Transverse colon (tissue), 4 donors: ENCODE measurements at regions not wholly inside any gene's neighbourhood (a gene's known extent, or its start where the extent isn't known, plus 50 kb on each side); places are given as distances from the start of the nearest gene placed in this dataset.
"Not testable (repeated sequence)": the region's sequence is repeated elsewhere in the genome, so short reads cannot be mapped to it uniquely, and the experiment has no call there.

ENCODE experiments used
- DNase-seq: peaks from one replicate; pipeline ENCODE4 v3.0.0-alpha.2; 2019
- H3K27ac ChIP-seq, 4 donors: fragments of 200-600 bp; sonication (generic); 2 replicates each; pipeline ENCODE4 v1.5.1; 2016 to 2018; ENCODE audit warnings: inconsistent platforms in 4 of 4
- H3K27me3 ChIP-seq: fragments of 200-600 bp; sonication (generic); 2 replicates; pipeline ENCODE4 v1.5.1; 2017; ENCODE audit warnings: inconsistent platforms
- H3K36me3 ChIP-seq, 4 donors: fragments of 200-600 bp; sonication (generic); 2 replicates each; pipeline ENCODE4 v1.5.1; 2017 to 2019; ENCODE audit warnings: inconsistent platforms in 4 of 4
- H3K4me1 ChIP-seq, 4 donors: fragments of 200-600 bp; sonication (generic); 2 replicates each; pipeline ENCODE4 v1.5.1; 2017 to 2020; ENCODE audit warnings: inconsistent platforms in 4 of 4
- H3K4me3 ChIP-seq, 4 donors: fragments of 200-600 bp; sonication (generic); 1 replicate in 1 of 4; 2 replicates in 3 of 4; pipeline versions ENCODE4 v1.5.1 to v1.6.1; 2017 to 2019; ENCODE audit warnings: inconsistent platforms in 4 of 4
- H3K9me3 ChIP-seq, 2 donors: fragments of 200-600 bp; sonication (generic); 2 replicates each; pipeline ENCODE4 v1.5.1; 2017 to 2019; ENCODE audit warnings: inconsistent platforms in 2 of 2
- EP300 ChIP-seq: sonication (generic); formaldehyde crosslinking; IDR thresholded peaks from one replicate; pipeline ENCODE4 v1.6.1; 2017; ENCODE audit warnings: antibody characterized with exemption, low read depth
- POLR2A ChIP-seq: fragments of 450-650 bp; IDR thresholded peaks from one replicate; pipeline ENCODE4 v1.6.1; 2016; ENCODE audit warnings: antibody characterized with exemption, mild to moderate bottlenecking, moderate library complexity
- POLR2AphosphoS5 ChIP-seq, 3 donors: sonication (generic); formaldehyde crosslinking; IDR thresholded peaks; one replicate each; pipeline ENCODE4 v1.6.1; 2016; ENCODE audit warnings: antibody characterized with exemption in 3 of 3
- WGBS, 2 donors: methylation state at CpG; one replicate each; pipeline ENCODE4 v1.1.5; 2018; ENCODE audit warnings: low coverage in 1 of 2; 5-methylcytosine and 5-hydroxymethylcytosine counted together
- in situ Hi-C, 4 donors: fragments of 200-750 bp; cut with MboI; loops; one replicate each; pipeline versions ENCODE4 v1.15.0 to v1.15.1; 2017; ENCODE audit warnings: low sequenced_read_pairs in 3 of 4, low pct_ligation_motif_present in 1 of 4, low pct_unique_long_range_greater_than_20kb in 1 of 4
- intact Hi-C: fragments of 100-400 bp; cut with DNase I; formaldehyde crosslinking; loops from one replicate; pipeline ENCODE4 v1.15.1; 2023; ENCODE audit warnings: low total_unique reads
- TF ChIP-seq, protein P1 (sequence below), 5 experiments: fragments of 200-600 bp in 3 of 5; fragments of 450-650 bp in 2 of 5; sonication (generic) in 3 of 5; IDR thresholded peaks; 1 replicate in 2 of 5; 2 replicates in 3 of 5; pipeline ENCODE4 v1.5.1; 2016 to 2017; ENCODE audit warnings: antibody characterized with exemption in 5 of 5, inconsistent platforms in 3 of 5, mild to moderate bottlenecking in 2 of 5, moderate library complexity in 1 of 5

DNA sequence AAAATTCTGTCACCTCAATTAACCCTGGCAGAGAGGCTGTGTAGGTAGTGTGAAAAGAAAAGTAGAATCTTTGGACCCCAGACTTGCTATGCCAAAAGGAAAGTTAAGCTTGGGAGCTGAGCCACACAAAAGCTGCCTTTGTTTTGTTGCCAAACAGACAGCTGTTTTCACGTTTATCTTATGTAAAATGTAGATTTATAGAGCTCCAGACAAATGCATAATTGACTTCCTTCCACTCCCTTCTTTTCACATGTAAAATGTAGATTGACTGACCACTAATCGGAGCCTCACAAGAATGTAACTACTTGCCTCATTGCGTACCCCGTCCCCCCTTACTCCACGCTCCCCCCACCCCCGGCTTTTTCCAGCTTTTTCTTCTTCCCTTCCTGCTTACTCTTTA is 2302.2 kb upstream of the RAG2 start:
- in situ Hi-C loops (no loop called here), intact Hi-C loops (no loop called here)
- no peaks in the 10 kb centered on the region for H3K4me1 ChIP-seq
- no peaks in the 10 kb centered on the region for H3K36me3 ChIP-seq
- H3K4me3 ChIP-seq: no peak overlapping the region
- 33 to 39% methylated on average over 6 of the region's 6 CpGs for WGBS, 2 donors
- H3K27me3 ChIP-seq: no peaks in the 10 kb centered on the region
- H3K27ac ChIP-seq: no peak overlapping the region
- TF ChIP-seq EP300 (no peak), POLR2A (no peak), POLR2AphosphoS5 (IDR thresholded peaks at IDR 0.05) (no peak)
- TF ChIP-seq, protein P1, sequence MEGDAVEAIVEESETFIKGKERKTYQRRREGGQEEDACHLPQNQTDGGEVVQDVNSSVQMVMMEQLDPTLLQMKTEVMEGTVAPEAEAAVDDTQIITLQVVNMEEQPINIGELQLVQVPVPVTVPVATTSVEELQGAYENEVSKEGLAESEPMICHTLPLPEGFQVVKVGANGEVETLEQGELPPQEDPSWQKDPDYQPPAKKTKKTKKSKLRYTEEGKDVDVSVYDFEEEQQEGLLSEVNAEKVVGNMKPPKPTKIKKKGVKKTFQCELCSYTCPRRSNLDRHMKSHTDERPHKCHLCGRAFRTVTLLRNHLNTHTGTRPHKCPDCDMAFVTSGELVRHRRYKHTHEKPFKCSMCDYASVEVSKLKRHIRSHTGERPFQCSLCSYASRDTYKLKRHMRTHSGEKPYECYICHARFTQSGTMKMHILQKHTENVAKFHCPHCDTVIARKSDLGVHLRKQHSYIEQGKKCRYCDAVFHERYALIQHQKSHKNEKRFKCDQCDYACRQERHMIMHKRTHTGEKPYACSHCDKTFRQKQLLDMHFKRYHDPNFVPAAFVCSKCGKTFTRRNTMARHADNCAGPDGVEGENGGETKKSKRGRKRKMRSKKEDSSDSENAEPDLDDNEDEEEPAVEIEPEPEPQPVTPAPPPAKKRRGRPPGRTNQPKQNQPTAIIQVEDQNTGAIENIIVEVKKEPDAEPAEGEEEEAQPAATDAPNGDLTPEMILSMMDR (IDR thresholded peaks at IDR 0.05): no peak
- H3K9me3 ChIP-seq: no peaks in the 10 kb centered on the region
- no peak for DNase-seq

DNA sequence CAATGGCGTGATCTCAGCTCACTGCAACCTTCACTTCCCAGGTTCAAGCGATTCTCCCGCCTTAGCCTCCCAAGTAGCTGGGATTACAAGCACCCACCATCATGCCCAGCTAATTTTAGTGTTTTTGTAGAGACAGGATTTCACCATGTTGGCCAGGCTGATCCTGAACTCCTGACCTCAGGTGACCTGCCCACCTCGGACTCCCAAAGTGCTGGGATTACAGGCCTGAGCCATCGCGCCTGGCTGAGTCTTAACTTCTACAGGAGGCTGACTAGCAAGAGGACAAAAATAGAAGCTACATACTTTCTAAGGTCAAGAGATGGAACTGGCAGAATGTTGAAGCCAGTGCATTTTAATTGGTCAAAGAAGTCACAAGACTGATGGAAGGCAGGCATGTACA is 2296.2 kb upstream of the RAG2 start:
- intact Hi-C loops, H3K9me3 ChIP-seq: not testable (repeated sequence)
- 93 to 100% methylated on average over 3 to 6 of the region's 6 CpGs for WGBS, 2 donors

DNA sequence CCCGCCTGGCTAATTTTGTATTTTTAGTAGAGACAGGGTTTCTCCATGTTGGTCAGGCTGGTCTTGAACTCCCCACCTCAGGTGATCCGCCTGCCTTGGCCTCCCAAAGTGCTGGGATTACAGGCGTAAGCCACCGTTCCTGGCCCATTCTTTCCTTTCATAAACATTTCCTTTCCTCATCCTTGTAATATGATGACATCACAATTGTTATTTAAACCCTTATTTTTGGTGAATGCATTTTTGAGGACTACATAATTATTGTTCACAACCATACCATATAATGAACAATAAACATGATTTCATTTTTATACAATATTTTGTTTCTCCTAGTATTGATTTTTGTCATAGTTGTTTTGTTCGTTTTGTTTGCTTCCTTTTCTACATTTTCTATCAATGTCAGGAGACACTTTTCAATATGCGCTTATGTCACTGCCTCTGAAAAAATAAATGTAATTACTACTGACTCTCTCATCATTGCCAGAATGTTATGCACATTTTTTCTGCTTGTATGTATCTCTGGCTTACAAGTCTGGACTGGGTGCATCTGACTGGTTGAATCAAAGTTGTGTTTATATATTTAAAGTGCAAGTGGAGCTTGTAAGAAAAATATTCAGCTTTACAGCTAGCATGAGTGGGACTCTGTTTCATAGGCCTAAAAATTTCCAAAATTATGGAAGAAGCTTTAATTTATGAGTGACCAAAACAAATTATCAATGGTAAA is 2286.3 kb upstream of the RAG2 start:
- in situ Hi-C loops: no loop called here
- TF ChIP-seq POLR2AphosphoS5 (IDR thresholded peaks at IDR 0.05): no peak
- TF ChIP-seq EP300: no peak
- no peak for TF ChIP-seq POLR2A
- TF ChIP-seq, protein P1 (IDR thresholded peaks at IDR 0.05): no peak
- Histone ChIP-seq H3K4me3 (no peak overlapping the region), H3K9me3 (no peaks in the 10 kb centered on the region), H3K27ac (no peak overlapping the region), H3K27me3 (no peaks in the 10 kb centered on the region), H3K36me3 (no peaks in the 10 kb centered on the region), H3K4me1 (no peaks in the 10 kb centered on the region)
- intact Hi-C loops: no loop called here
- WGBS, 2 donors: 87 to 89% methylated on average over 5 to 6 of the region's 6 CpGs
- no peak for DNase-seq

More for the DNA sequence above, 2296.2 kb upstream of the RAG2 start:
- in situ Hi-C loops, H3K27ac ChIP-seq, DNase-seq, H3K4me3 ChIP-seq, H3K4me1 ChIP-seq, H3K27me3 ChIP-seq, H3K36me3 ChIP-seq: not testable (repeated sequence)

DNA sequence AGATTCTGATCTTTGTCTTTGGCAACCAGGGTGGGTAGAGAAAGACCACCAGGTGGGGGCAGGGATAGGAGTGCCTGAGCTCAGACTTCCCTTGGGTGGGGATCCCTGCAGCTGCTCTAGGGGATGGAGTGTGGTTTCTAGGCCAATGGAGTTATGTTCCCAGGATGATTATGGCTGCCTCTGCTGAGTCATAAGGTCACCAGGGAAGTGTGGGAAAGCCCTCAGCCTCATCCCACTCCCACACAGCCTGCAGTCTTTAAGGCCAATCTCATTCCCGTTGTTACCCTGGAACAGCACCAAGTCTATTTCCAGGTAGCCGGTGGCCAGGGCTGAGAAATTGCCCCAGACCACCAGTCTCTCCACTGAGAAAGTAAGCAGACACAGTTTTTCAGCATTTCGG is 2269.3 kb upstream of the RAG2 start:
- 77% methylated on average over 3 of the region's 3 CpGs; no CpG with 5 or more reads in 1 of the 2 donors for WGBS, 2 donors
- H3K27me3 ChIP-seq: no peaks in the 10 kb centered on the region
- H3K27ac ChIP-seq: no peak overlapping the region
- H3K4me1 ChIP-seq: no peaks in the 10 kb centered on the region
- intact Hi-C loops: no loop called here
- TF ChIP-seq POLR2AphosphoS5 (IDR thresholded peaks at IDR 0.05): no peak
- no peak for TF ChIP-seq POLR2A
- TF ChIP-seq, protein P1 (IDR thresholded peaks at IDR 0.05): no peak
- TF ChIP-seq EP300: no peak
- H3K9me3 ChIP-seq: peaks cover 4 to 8% of the 10 kb centered on the region in 2 donors
- in situ Hi-C loops: no loop called here
- no peak overlapping the region for H3K4me3 ChIP-seq
- no peak for DNase-seq
- H3K36me3 ChIP-seq: no peaks in the 10 kb centered on the region

DNA sequence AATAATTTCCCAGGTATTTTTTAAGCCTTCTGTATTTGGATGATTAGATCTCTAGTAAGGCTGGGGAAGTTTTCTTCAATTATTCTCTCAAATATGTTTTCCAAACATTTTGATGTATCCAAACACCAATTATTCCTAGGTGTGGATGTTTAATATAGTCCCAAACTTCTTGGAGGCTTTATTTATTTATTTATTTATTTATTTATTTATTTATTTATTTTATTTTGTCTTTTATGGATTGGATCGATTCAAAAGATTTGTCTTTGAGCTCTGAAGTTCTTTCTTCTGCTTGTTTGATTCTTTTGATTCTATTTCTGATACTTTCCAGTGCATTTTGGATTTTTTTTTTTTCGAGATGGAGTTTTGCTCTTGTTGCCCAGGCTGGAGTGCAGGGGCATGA is 2267.9 kb upstream of the RAG2 start:
- no peak overlapping the region for H3K4me3 ChIP-seq
- in situ Hi-C loops (no loop called here), intact Hi-C loops (no loop called here)
- TF ChIP-seq POLR2AphosphoS5 (IDR thresholded peaks at IDR 0.05): no peak
- TF ChIP-seq EP300: no peak
- TF ChIP-seq, protein P1 (IDR thresholded peaks at IDR 0.05): no peak
- no peak for TF ChIP-seq POLR2A
- no peaks in the 10 kb centered on the region for H3K36me3 ChIP-seq
- DNase-seq: no peak
- H3K9me3 ChIP-seq: peaks cover 4 to 8% of the 10 kb centered on the region in 2 donors
- H3K27ac ChIP-seq: no peak overlapping the region
- 57 to 86% methylated on average over 1 to 2 of the region's 2 CpGs for WGBS, 2 donors
- no peaks in the 10 kb centered on the region for H3K4me1 ChIP-seq
- H3K27me3 ChIP-seq: no peaks in the 10 kb centered on the region
